ENCODE measurements at regions not wholly inside any gene's neighbourhood (a gene's known extent, or its start where the extent isn't known, plus 50 kb on each side); places are given as distances from the start of the nearest gene placed in this dataset.

- no peak for DNase-seq (ENCODE audit: low read depth in 2 of 2)
Measured at GRCh38 chr9:82547995-82548394, 514.9 kb downstream of the RASEF start.

- DNase-seq (ENCODE audit: low read depth in 2 of 2) = no peak
Measured at GRCh38 chr9:82549174-82549821, 513.6 kb downstream of the RASEF start.

- no peak for DNase-seq (ENCODE audit: low read depth in 2 of 2)
Measured at GRCh38 chr9:82552784-82553183, 510.2 kb downstream of the RASEF start.

GRCh38 chr9:82553654-82554366 is 509.1 kb downstream of the RASEF start:
- DNase-seq (ENCODE audit: low read depth in 2 of 2) = no peak

GRCh38 chr9:82554381-82554780 is 508.6 kb downstream of the RASEF start:
- no peak for DNase-seq (ENCODE audit: low read depth in 2 of 2)

GRCh38 chr9:82555031-82555430 is 507.9 kb downstream of the RASEF start:
- no peak for DNase-seq (ENCODE audit: low read depth in 2 of 2)

- no peak for DNase-seq (ENCODE audit: low read depth in 2 of 2)
Measured at GRCh38 chr9:82555431-82556051, 507.4 kb downstream of the RASEF start.

- DNase-seq (ENCODE audit: low read depth in 2 of 2) = no peak
Measured at GRCh38 chr9:82558346-82558745, 504.6 kb downstream of the RASEF start.

GRCh38 chr9:82558855-82559630 is 503.9 kb downstream of the RASEF start:
- no peak for DNase-seq (ENCODE audit: low read depth in 2 of 2)

GRCh38 chr9:82560036-82560435 is 502.9 kb downstream of the RASEF start:
- DNase-seq (ENCODE audit: low read depth in 2 of 2) = no peak

- no peak for DNase-seq (ENCODE audit: low read depth in 2 of 2)
Measured at GRCh38 chr9:82560457-82560904, 502.5 kb downstream of the RASEF start.

- no peak for DNase-seq (ENCODE audit: low read depth in 2 of 2)
Measured at GRCh38 chr9:82563094-82563493, 499.8 kb downstream of the RASEF start.

- no peak for DNase-seq (ENCODE audit: low read depth in 2 of 2)
Measured at GRCh38 chr9:82563841-82564240, 499.1 kb downstream of the RASEF start.

GRCh38 chr9:82565188-82565969 is 497.6 kb downstream of the RASEF start:
- no peak for DNase-seq (ENCODE audit: low read depth in 2 of 2)

- no peak for DNase-seq (ENCODE audit: low read depth in 2 of 2)
Measured at GRCh38 chr9:82567953-82568352, 495.0 kb downstream of the RASEF start.

- DNase-seq (ENCODE audit: low read depth in 2 of 2) = no peak
Measured at GRCh38 chr9:82570226-82570625, 492.7 kb downstream of the RASEF start.

GRCh38 chr9:82571540-82571939 is 491.4 kb downstream of the RASEF start:
- no peak for DNase-seq (ENCODE audit: low read depth in 2 of 2)

GRCh38 chr9:82572146-82572545 is 490.8 kb downstream of the RASEF start:
- DNase-seq (ENCODE audit: low read depth in 2 of 2) = no peak

- DNase-seq (ENCODE audit: low read depth in 2 of 2) = no peak
Measured at GRCh38 chr9:82574911-82575310, 488.0 kb downstream of the RASEF start.

GRCh38 chr9:82580921-82581320 is 482.0 kb downstream of the RASEF start:
- DNase-seq (ENCODE audit: low read depth in 2 of 2) = no peak

GRCh38 chr9:82581516-82581915 is 481.4 kb downstream of the RASEF start:
- no peak for DNase-seq (ENCODE audit: low read depth in 2 of 2)
